HEK293T (cell line): ENCODE measurements at regions not wholly inside any gene's neighbourhood (a gene's known extent, or its start where the extent isn't known, plus 50 kb on each side); places are given as distances from the start of the nearest gene placed in this dataset.

Experiments
- BHLHE40 ChIP-seq: fragments of 450-650 bp; IDR thresholded peaks from 2 replicates; pipeline ENCODE4 v1.6.1; 2016; ENCODE audit warnings: mild to moderate bottlenecking, moderate library complexity, borderline replicate concordance
- FOXA1 ChIP-seq: fragments of 450-650 bp; IDR thresholded peaks from 2 replicates; pipeline ENCODE4 v1.6.1; 2016; ENCODE audit warnings: mild to moderate bottlenecking
- FOXK2 ChIP-seq: fragments of 450-650 bp; IDR thresholded peaks from 2 replicates; pipeline ENCODE4 v1.6.1; 2016; ENCODE audit warnings: mild to moderate bottlenecking
- FOXM1 ChIP-seq: fragments of 450-650 bp; IDR thresholded peaks from 2 replicates; pipeline ENCODE4 v1.6.1; 2017; ENCODE audit warnings: mild to moderate bottlenecking, borderline replicate concordance
- HDGF ChIP-seq: fragments of 450-650 bp; IDR thresholded peaks from 2 replicates; pipeline ENCODE4 v1.6.1; 2017; ENCODE audit warnings: antibody characterized with exemption, borderline replicate concordance
- NFRKB ChIP-seq: fragments of 450-650 bp; IDR thresholded peaks from 2 replicates; pipeline ENCODE4 v1.6.1; 2016; ENCODE audit warnings: mild to moderate bottlenecking, moderate library complexity
- PKNOX1 ChIP-seq: fragments of 450-650 bp; IDR thresholded peaks from 2 replicates; pipeline ENCODE4 v1.6.1; 2016
- SUZ12 ChIP-seq: fragments of 450-650 bp; IDR thresholded peaks from 2 replicates; pipeline ENCODE4 v1.6.1; 2016; ENCODE audit warnings: mild to moderate bottlenecking
- TARDBP ChIP-seq: fragments of 450-650 bp; IDR thresholded peaks from 2 replicates; pipeline ENCODE4 v1.6.1; 2016

DNA sequence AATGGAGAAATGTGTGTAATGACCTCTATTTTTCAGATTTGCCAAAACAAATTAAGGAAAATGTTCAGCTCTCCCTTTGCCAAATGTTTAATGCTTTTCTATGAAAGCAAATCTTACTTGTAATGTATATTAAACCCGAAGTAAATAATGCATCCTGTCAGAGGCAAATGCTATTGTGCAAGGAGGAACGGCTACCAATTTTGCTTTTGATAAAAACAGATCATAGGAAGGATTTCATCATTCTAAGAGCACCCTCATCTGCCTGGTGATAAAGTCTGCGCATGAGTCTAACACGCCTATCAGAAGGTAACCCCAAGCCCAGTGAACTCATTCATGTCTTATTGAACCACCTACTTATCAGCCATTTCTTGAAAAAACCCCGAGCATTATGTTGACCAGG, 412.4 kb upstream of the MKI67 start:
- no peak for TF ChIP-seq TARDBP
- no peak for TF ChIP-seq HDGF
- TF ChIP-seq FOXM1 = no peak
- no peak for TF ChIP-seq SUZ12
- no peak for TF ChIP-seq FOXK2
- no peak for TF ChIP-seq NFRKB
- no peak for TF ChIP-seq BHLHE40
- no peak for TF ChIP-seq PKNOX1
- no peak for TF ChIP-seq FOXA1
